SK-N-SH (cell line): ENCODE measurements at regions not wholly inside any gene's neighbourhood (a gene's known extent, or its start where the extent isn't known, plus 50 kb on each side); places are given as distances from the start of the nearest gene placed in this dataset.

Experiments
- CTCF ChIA-PET: fragments of 300-600, 350-600 bp; formaldehyde crosslinking; extraction: SDS; loops from one replicate; lab custom pipeline; 2021; lab: Yijun Ruan, JAX
- POLR2A ChIA-PET: fragments of 350-600 bp; sonication (Branson Sonifier 250); formaldehyde crosslinking; extraction: SDS; loops from one replicate; lab custom pipeline; 2020; ENCODE audit warnings: antibody characterized with exemption, inconsistent platforms; lab: Yijun Ruan, JAX
- DNase-seq: peaks from one replicate; pipeline ENCODE4 v3.0.0; 2012
- H2AFZ ChIP-seq: fragments of 200-600 bp; sonication (generic); 2 replicates; pipeline ENCODE4 v1.8.1; 2016; ENCODE audit warnings: antibody characterized with exemption, mild to moderate bottlenecking, low read depth
- H3F3A ChIP-seq: fragments of 200-600 bp; sonication (generic); replicated peaks from 2 replicates; pipeline ENCODE3; 2016; ENCODE audit warnings: antibody characterized with exemption, mild to moderate bottlenecking; ENCODE audit not compliant: insufficient read depth
- H3K27ac ChIP-seq, 2 experiments: fragments of 200-500 bp in 1 of 2; fragments of 200-600 bp in 1 of 2; sonication (Bioruptor generic) in 1 of 2; sonication (generic), shearing (Covaris generic) in 1 of 2; 2 replicates each; pipeline versions ENCODE4 v1.5.1 to v1.6.1; 2014 to 2016; ENCODE audit warnings: low read depth in 2 of 2, inconsistent platforms in 1 of 2, low read length in 1 of 2, mild to moderate bottlenecking in 1 of 2, mixed read lengths in 1 of 2
- H3K27me3 ChIP-seq: fragments of 200-600 bp; sonication (generic), shearing (Covaris generic); 2 replicates; pipeline ENCODE4 v1.6.1; 2016; ENCODE audit warnings: mixed run types; ENCODE audit not compliant: insufficient read depth
- H3K36me3 ChIP-seq, 2 experiments: fragments of 200-500 bp in 1 of 2; fragments of 200-600 bp in 1 of 2; sonication (Bioruptor generic) in 1 of 2; sonication (generic) in 1 of 2; replicated peaks in 1 of 2; 2 replicates each; pipeline versions ENCODE3 to v1.5.1; 2014 to 2016; ENCODE audit warnings: low read length in 1 of 2, mild to moderate bottlenecking in 1 of 2; ENCODE audit not compliant: insufficient read depth in 2 of 2, control insufficient read depth in 1 of 2
- H3K4me1 ChIP-seq, 2 experiments: fragments of 200-500 bp in 1 of 2; fragments of 200-600 bp in 1 of 2; sonication (Bioruptor generic) in 1 of 2; sonication (generic), shearing (Covaris generic) in 1 of 2; 2 replicates each; pipeline versions ENCODE4 v1.5.1 to v1.6.1; 2014 to 2016; ENCODE audit warnings: low read depth in 1 of 2, low read length in 1 of 2, mixed run types in 1 of 2; ENCODE audit not compliant: insufficient read depth in 2 of 2, control insufficient read depth in 1 of 2
- H3K4me2 ChIP-seq: fragments of 200-600 bp; sonication (generic), shearing (Covaris generic); 2 replicates; pipeline ENCODE4 v1.6.1; 2017; ENCODE audit warnings: mixed run types
- H3K4me3 ChIP-seq, 2 experiments: fragments of 200-500 bp in 1 of 2; fragments of 200-600 bp in 1 of 2; sonication (Bioruptor generic) in 1 of 2; sonication (generic), shearing (Covaris generic) in 1 of 2; 2 replicates each; pipeline versions ENCODE4 v1.5.1 to v1.8.1; 2014 to 2016; ENCODE audit warnings: low read depth in 2 of 2, inconsistent platforms in 1 of 2, low read length in 1 of 2, mild to moderate bottlenecking in 1 of 2, mixed read lengths in 1 of 2, moderate library complexity in 1 of 2
- H3K79me2 ChIP-seq: fragments of 200-600 bp; sonication (generic); 2 replicates; pipeline ENCODE4 v1.8.1; 2017; ENCODE audit warnings: mild to moderate bottlenecking; ENCODE audit not compliant: insufficient read depth
- H3K9ac ChIP-seq: fragments of 200-600 bp; sonication (generic); 2 replicates; pipeline ENCODE4 v1.6.1; 2017; ENCODE audit warnings: mixed run types
- H3K9me2 ChIP-seq: fragments of 200-600 bp; sonication (generic); 2 replicates; pipeline ENCODE4 v1.6.1; 2017; ENCODE audit warnings: mixed run types
- H3K9me3 ChIP-seq: fragments of 200-600 bp; sonication (generic); 2 replicates; pipeline ENCODE4 v1.6.1; 2017; ENCODE audit warnings: mixed run types, mild to moderate bottlenecking, moderate library complexity
- H4K20me1 ChIP-seq: fragments of 200-600 bp; sonication (generic); 2 replicates; pipeline ENCODE4 v1.6.1; 2017; ENCODE audit warnings: mild to moderate bottlenecking, mixed run types; ENCODE audit not compliant: insufficient read depth
- EP300 ChIP-seq, 2 experiments: IDR thresholded peaks; 2 replicates each; pipeline versions ENCODE4 v1.4.0 to v1.6.1; 2012; ENCODE audit warnings: borderline replicate concordance in 1 of 2, low read depth in 1 of 2, low read length in 1 of 2
- JUND ChIP-seq: IDR thresholded peaks from 2 replicates; pipeline ENCODE4 v1.4.0; 2012
- MEF2A ChIP-seq: IDR thresholded peaks from 2 replicates; pipeline ENCODE4 v1.4.0; 2012; ENCODE audit warnings: low read depth, borderline replicate concordance
- MXI1 ChIP-seq: IDR thresholded peaks from 2 replicates; pipeline ENCODE4 v1.6.1; 2012; ENCODE audit warnings: mild to moderate bottlenecking, low read depth, low read length, improper control_type of control experiment
- POLR2AphosphoS5 ChIP-seq: IDR thresholded peaks from 2 replicates; pipeline ENCODE4 v1.6.1; 2012; ENCODE audit warnings: low read depth, low read length
- RCOR1 ChIP-seq: fragments of 150-350 bp; IDR thresholded peaks from 2 replicates; pipeline ENCODE4 v1.6.1; 2017; ENCODE audit warnings: antibody characterized with exemption, low read length
- TAF1 ChIP-seq: IDR thresholded peaks from 2 replicates; pipeline ENCODE4 v1.6.1; 2012; ENCODE audit warnings: low read depth, mild to moderate bottlenecking, low read length, moderate library complexity, borderline replicate concordance
- TCF12 ChIP-seq: IDR thresholded peaks from 2 replicates; pipeline ENCODE4 v1.4.0; 2012
- WGBS: methylation state at CpG from one replicate; pipeline ENCODE4 v1.1.6; 2017; ENCODE audit warnings: low lambda C conversion rate; 5-methylcytosine and 5-hydroxymethylcytosine counted together
- TF ChIP-seq, protein P1 (sequence below): IDR thresholded peaks from 2 replicates; pipeline ENCODE4 v1.4.0; 2012; ENCODE audit warnings: low read depth, borderline replicate concordance
- TF ChIP-seq, protein P2 (sequence below): fragments of 200-600 bp; sonication (generic); IDR thresholded peaks from 2 replicates; pipeline ENCODE4 v1.6.1; 2017; ENCODE audit warnings: antibody characterized with exemption, mild to moderate bottlenecking, moderate library complexity
- TF ChIP-seq, protein P3 (sequence below): fragments of 150-350 bp; IDR thresholded peaks from 2 replicates; pipeline ENCODE4 v1.6.1; 2017; ENCODE audit warnings: antibody characterized with exemption, low read length, low read depth, borderline replicate concordance
- TF ChIP-seq, protein P4 (sequence below): IDR thresholded peaks from 2 replicates; pipeline ENCODE4 v1.6.1; 2012; ENCODE audit warnings: mild to moderate bottlenecking, low read depth, low read length, moderate library complexity
- TF ChIP-seq, protein P5 (sequence below): fragments of 150-350 bp; IDR thresholded peaks from 2 replicates; pipeline ENCODE4 v1.6.1; 2016; ENCODE audit warnings: mild to moderate bottlenecking, low read depth, low read length
- TF ChIP-seq, protein P6 (sequence below): IDR thresholded peaks from 2 replicates; pipeline ENCODE4 v1.4.0; 2012; ENCODE audit warnings: low read depth

DNA sequence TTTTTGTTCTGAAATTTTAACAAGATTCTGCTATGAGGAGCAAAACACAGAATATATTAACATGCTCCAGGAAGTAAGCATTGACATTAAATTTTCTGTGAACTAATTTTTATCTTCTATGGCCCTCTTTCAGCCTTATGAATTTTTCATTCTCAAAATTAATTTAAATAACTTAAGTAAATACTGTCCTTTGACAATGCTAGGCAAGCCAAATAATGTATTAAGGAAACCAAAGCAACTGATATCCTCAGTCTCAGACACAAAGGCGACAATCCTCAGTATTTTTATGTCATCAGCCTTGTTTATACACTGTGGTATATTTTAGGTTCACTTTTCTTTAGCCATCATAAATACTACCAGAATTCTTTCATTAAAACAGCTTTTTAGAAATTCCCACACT lies 159.8 kb downstream of the CGGBP1 start:
- Histone ChIP-seq H3K27me3 (no peaks in the 10 kb centered on the region; the same call in 1 of the 2 replicates), H3K9me3 (no peaks in the 10 kb centered on the region), H2AFZ (no peak overlapping the region), H3K27ac (no peak overlapping the region), H3K9me2 (no peaks in the 10 kb centered on the region), H3K4me2 (no peak overlapping the region), H3K9ac (no peak overlapping the region), H3K36me3 (no peaks in the 10 kb centered on the region), H3K79me2 (no peaks in the 10 kb centered on the region), H3K4me1 (no peaks in the 10 kb centered on the region), H3F3A (no peaks in the 10 kb centered on the region), H4K20me1 (no peaks in the 10 kb centered on the region), H3K4me3 (no peak overlapping the region)
- POLR2A ChIA-PET: no interaction called here
- no peak for DNase-seq
- CTCF ChIA-PET: no interaction called here
- TF ChIP-seq MEF2A (no peak), POLR2AphosphoS5 (no peak), TCF12 (no peak), JUND (no peak), MXI1 (no peak), RCOR1 (no peak), EP300 (IDR thresholded peaks at IDR 0.05; ENCODE audit: borderline replicate concordance in 1 of 2, low read depth in 1 of 2, low read length in 1 of 2) (no peak), TAF1 (no peak)
- TF ChIP-seq, protein P1, sequence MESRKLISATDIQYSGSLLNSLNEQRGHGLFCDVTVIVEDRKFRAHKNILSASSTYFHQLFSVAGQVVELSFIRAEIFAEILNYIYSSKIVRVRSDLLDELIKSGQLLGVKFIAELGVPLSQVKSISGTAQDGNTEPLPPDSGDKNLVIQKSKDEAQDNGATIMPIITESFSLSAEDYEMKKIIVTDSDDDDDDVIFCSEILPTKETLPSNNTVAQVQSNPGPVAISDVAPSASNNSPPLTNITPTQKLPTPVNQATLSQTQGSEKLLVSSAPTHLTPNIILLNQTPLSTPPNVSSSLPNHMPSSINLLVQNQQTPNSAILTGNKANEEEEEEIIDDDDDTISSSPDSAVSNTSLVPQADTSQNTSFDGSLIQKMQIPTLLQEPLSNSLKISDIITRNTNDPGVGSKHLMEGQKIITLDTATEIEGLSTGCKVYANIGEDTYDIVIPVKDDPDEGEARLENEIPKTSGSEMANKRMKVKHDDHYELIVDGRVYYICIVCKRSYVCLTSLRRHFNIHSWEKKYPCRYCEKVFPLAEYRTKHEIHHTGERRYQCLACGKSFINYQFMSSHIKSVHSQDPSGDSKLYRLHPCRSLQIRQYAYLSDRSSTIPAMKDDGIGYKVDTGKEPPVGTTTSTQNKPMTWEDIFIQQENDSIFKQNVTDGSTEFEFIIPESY: no peak
- TF ChIP-seq, protein P2, sequence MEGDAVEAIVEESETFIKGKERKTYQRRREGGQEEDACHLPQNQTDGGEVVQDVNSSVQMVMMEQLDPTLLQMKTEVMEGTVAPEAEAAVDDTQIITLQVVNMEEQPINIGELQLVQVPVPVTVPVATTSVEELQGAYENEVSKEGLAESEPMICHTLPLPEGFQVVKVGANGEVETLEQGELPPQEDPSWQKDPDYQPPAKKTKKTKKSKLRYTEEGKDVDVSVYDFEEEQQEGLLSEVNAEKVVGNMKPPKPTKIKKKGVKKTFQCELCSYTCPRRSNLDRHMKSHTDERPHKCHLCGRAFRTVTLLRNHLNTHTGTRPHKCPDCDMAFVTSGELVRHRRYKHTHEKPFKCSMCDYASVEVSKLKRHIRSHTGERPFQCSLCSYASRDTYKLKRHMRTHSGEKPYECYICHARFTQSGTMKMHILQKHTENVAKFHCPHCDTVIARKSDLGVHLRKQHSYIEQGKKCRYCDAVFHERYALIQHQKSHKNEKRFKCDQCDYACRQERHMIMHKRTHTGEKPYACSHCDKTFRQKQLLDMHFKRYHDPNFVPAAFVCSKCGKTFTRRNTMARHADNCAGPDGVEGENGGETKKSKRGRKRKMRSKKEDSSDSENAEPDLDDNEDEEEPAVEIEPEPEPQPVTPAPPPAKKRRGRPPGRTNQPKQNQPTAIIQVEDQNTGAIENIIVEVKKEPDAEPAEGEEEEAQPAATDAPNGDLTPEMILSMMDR: no peak
- TF ChIP-seq, protein P3, sequence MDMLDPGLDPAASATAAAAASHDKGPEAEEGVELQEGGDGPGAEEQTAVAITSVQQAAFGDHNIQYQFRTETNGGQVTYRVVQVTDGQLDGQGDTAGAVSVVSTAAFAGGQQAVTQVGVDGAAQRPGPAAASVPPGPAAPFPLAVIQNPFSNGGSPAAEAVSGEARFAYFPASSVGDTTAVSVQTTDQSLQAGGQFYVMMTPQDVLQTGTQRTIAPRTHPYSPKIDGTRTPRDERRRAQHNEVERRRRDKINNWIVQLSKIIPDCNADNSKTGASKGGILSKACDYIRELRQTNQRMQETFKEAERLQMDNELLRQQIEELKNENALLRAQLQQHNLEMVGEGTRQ: no peak
- TF ChIP-seq, protein P4, sequence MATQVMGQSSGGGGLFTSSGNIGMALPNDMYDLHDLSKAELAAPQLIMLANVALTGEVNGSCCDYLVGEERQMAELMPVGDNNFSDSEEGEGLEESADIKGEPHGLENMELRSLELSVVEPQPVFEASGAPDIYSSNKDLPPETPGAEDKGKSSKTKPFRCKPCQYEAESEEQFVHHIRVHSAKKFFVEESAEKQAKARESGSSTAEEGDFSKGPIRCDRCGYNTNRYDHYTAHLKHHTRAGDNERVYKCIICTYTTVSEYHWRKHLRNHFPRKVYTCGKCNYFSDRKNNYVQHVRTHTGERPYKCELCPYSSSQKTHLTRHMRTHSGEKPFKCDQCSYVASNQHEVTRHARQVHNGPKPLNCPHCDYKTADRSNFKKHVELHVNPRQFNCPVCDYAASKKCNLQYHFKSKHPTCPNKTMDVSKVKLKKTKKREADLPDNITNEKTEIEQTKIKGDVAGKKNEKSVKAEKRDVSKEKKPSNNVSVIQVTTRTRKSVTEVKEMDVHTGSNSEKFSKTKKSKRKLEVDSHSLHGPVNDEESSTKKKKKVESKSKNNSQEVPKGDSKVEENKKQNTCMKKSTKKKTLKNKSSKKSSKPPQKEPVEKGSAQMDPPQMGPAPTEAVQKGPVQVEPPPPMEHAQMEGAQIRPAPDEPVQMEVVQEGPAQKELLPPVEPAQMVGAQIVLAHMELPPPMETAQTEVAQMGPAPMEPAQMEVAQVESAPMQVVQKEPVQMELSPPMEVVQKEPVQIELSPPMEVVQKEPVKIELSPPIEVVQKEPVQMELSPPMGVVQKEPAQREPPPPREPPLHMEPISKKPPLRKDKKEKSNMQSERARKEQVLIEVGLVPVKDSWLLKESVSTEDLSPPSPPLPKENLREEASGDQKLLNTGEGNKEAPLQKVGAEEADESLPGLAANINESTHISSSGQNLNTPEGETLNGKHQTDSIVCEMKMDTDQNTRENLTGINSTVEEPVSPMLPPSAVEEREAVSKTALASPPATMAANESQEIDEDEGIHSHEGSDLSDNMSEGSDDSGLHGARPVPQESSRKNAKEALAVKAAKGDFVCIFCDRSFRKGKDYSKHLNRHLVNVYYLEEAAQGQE: no peak
- TF ChIP-seq, protein P5, sequence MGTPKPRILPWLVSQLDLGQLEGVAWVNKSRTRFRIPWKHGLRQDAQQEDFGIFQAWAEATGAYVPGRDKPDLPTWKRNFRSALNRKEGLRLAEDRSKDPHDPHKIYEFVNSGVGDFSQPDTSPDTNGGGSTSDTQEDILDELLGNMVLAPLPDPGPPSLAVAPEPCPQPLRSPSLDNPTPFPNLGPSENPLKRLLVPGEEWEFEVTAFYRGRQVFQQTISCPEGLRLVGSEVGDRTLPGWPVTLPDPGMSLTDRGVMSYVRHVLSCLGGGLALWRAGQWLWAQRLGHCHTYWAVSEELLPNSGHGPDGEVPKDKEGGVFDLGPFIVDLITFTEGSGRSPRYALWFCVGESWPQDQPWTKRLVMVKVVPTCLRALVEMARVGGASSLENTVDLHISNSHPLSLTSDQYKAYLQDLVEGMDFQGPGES: no peak
- TF ChIP-seq, protein P6, sequence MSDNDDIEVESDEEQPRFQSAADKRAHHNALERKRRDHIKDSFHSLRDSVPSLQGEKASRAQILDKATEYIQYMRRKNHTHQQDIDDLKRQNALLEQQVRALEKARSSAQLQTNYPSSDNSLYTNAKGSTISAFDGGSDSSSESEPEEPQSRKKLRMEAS: no peak
- 14% methylated on average over 1 of the region's 1 CpG for WGBS
